ENCODE measurements at regions not wholly inside any gene's neighbourhood (a gene's known extent, or its start where the extent isn't known, plus 50 kb on each side); places are given as distances from the start of the nearest gene placed in this dataset.

- no peak for TF ChIP-seq POLR2AphosphoS5 (IDR thresholded peaks at IDR 0.05)
- no peak for TF ChIP-seq POLR2A (IDR thresholded peaks at IDR 0.05)
- TF ChIP-seq CTCF (IDR thresholded peaks at IDR 0.05) = no peak
These were observed 145.8 kb downstream of the BARX1 start for GRCh38 chr9:93809204-93809940.
